Mesendoderm (in vitro differentiated cells): ENCODE measurements at regions not wholly inside any gene's neighbourhood (a gene's known extent, or its start where the extent isn't known, plus 50 kb on each side); places are given as distances from the start of the nearest gene placed in this dataset.

Source experiments
- DNase-seq: peaks from one replicate; pipeline ENCODE4 v3.0.0; 2013
- H2AK5ac ChIP-seq: 2 replicates; pipeline ENCODE4 v1.6.1; 2013; ENCODE audit warnings: low read length, inconsistent platforms
- H2BK120ac ChIP-seq: 2 replicates; pipeline ENCODE4 v1.6.1; 2013; ENCODE audit warnings: low read depth, mild to moderate bottlenecking, low read length, moderate library complexity, mixed read lengths
- H2BK15ac ChIP-seq: replicated peaks from 2 replicates; pipeline ENCODE4 v1.6.1; 2013; ENCODE audit warnings: low read depth, mild to moderate bottlenecking, moderate library complexity
- H2BK5ac ChIP-seq: 2 replicates; pipeline ENCODE4 v1.6.1; 2013; ENCODE audit warnings: low read length, inconsistent platforms
- H3K18ac ChIP-seq: 2 replicates; pipeline ENCODE4 v1.6.1; 2013; ENCODE audit warnings: mild to moderate bottlenecking, low read length, mixed read lengths
- H3K23ac ChIP-seq: one replicate; pipeline ENCODE4 v1.6.1; 2013; ENCODE audit warnings: low read length
- H3K27ac ChIP-seq: 2 replicates; pipeline ENCODE4 v1.5.1; 2013; ENCODE audit warnings: low read depth, mild to moderate bottlenecking, inconsistent platforms, low read length, moderate library complexity
- H3K27me3 ChIP-seq: 2 replicates; pipeline ENCODE4 v1.6.1; 2013; ENCODE audit warnings: low read length, control low read depth, mild to moderate bottlenecking, inconsistent platforms; ENCODE audit not compliant: insufficient read depth, poor library complexity
- H3K36me3 ChIP-seq: 2 replicates; pipeline ENCODE4 v1.6.1; 2013; ENCODE audit warnings: low read length, inconsistent platforms; ENCODE audit not compliant: control insufficient read depth, insufficient read depth
- H3K4ac ChIP-seq: one replicate; pipeline ENCODE4 v1.6.1; 2013; ENCODE audit warnings: low read depth, mild to moderate bottlenecking, low read length, moderate library complexity
- H3K4me1 ChIP-seq: 2 replicates; pipeline ENCODE4 v1.6.1; 2013; ENCODE audit warnings: low read depth, low read length, inconsistent platforms; ENCODE audit not compliant: control insufficient read depth
- H3K4me2 ChIP-seq: 2 replicates; pipeline ENCODE4 v1.6.1; 2013; ENCODE audit warnings: low read length
- H3K4me3 ChIP-seq: 2 replicates; pipeline ENCODE4 v1.5.1; 2013; ENCODE audit warnings: mild to moderate bottlenecking, low read length
- H3K56ac ChIP-seq: one replicate; pipeline ENCODE4 v1.6.1; 2013; ENCODE audit warnings: low read length
- H3K79me1 ChIP-seq: 2 replicates; pipeline ENCODE4 v1.6.1; 2013; ENCODE audit warnings: low read length, inconsistent platforms
- H3K79me2 ChIP-seq: 2 replicates; pipeline ENCODE4 v1.6.1; 2013; ENCODE audit warnings: mild to moderate bottlenecking, low read length; ENCODE audit not compliant: control insufficient read depth, insufficient read depth
- H3K9ac ChIP-seq: 2 replicates; pipeline ENCODE4 v1.6.1; 2013; ENCODE audit warnings: low read length, inconsistent platforms
- H4K5ac ChIP-seq: one replicate; pipeline ENCODE4 v1.6.1; 2013; ENCODE audit warnings: low read length
- H4K8ac ChIP-seq: one replicate; pipeline ENCODE4 v1.6.1; 2013; ENCODE audit warnings: low read depth, mild to moderate bottlenecking, control low read depth, low read length, moderate library complexity
- WGBS: extraction: QIAGEN DNeasy Blood & Tissue Kit; methylation state at CpG from one replicate; pipeline ENCODE4 v1.1.7; 2013; ENCODE audit warnings: low lambda C conversion rate, missing lambda C conversion rate; ENCODE audit not compliant: insufficient coverage; ENCODE audit errors: extremely low coverage; 5-methylcytosine and 5-hydroxymethylcytosine counted together

- H3K79me1 ChIP-seq = no peaks in the 10 kb centered on the region
- no peak overlapping the region for H3K4me2 ChIP-seq
- H4K8ac ChIP-seq = no peak overlapping the region
- H3K4me1 ChIP-seq = no peaks in the 10 kb centered on the region
- no peak overlapping the region for H2BK5ac ChIP-seq
- H3K18ac ChIP-seq = no peak overlapping the region
- H2AK5ac ChIP-seq = no peak overlapping the region
- H3K36me3 ChIP-seq = no peaks in the 10 kb centered on the region
- WGBS = no CpG with 5 or more reads among the region's 1 CpG
- H3K27ac ChIP-seq = no peak overlapping the region
- no peak overlapping the region for H4K5ac ChIP-seq
- H3K27me3 ChIP-seq = no peaks in the 10 kb centered on the region
- H3K23ac ChIP-seq = no peak overlapping the region
- H3K9ac ChIP-seq = no peak overlapping the region
- no peak overlapping the region for H3K4ac ChIP-seq
- H3K56ac ChIP-seq = no peak overlapping the region
- H2BK120ac ChIP-seq = no peak overlapping the region
- no peak for DNase-seq
- H2BK15ac ChIP-seq = no peak overlapping the region
- H3K79me2 ChIP-seq = no peaks in the 10 kb centered on the region
- H3K4me3 ChIP-seq = no peak overlapping the region
Measured at GRCh38 chr4:66805582-66805981, 739.7 kb downstream of the CENPC start.

GRCh38 chr4:66804979-66805378, 740.3 kb downstream of the CENPC start:
- Histone ChIP-seq H3K4me3 (no peak overlapping the region), H3K79me2 (no peaks in the 10 kb centered on the region), H3K23ac (no peak overlapping the region), H4K8ac (no peak overlapping the region), H2BK15ac (no peak overlapping the region), H3K36me3 (no peaks in the 10 kb centered on the region), H2AK5ac (no peak overlapping the region), H2BK5ac (no peak overlapping the region), H2BK120ac (no peak overlapping the region), H3K4me1 (no peaks in the 10 kb centered on the region), H3K18ac (no peak overlapping the region), H3K4ac (no peak overlapping the region), H3K27me3 (no peaks in the 10 kb centered on the region), H4K5ac (no peak overlapping the region), H3K9ac (no peak overlapping the region), H3K56ac (no peak overlapping the region), H3K4me2 (no peak overlapping the region), H3K79me1 (no peaks in the 10 kb centered on the region), H3K27ac (no peak overlapping the region)
- no CpG with 5 or more reads among the region's 3 CpGs for WGBS
- DNase-seq = no peak

- Histone ChIP-seq H2BK5ac (no peak overlapping the region), H3K4me2 (no peak overlapping the region), H3K36me3 (no peaks in the 10 kb centered on the region), H3K18ac (no peak overlapping the region), H3K23ac (no peak overlapping the region), H3K9ac (no peak overlapping the region), H3K79me2 (no peaks in the 10 kb centered on the region), H3K79me1 (no peaks in the 10 kb centered on the region), H2BK120ac (no peak overlapping the region), H3K4me3 (no peak overlapping the region), H4K5ac (no peak overlapping the region), H2AK5ac (no peak overlapping the region), H3K4ac (no peak overlapping the region), H3K27ac (no peak overlapping the region), H3K4me1 (no peaks in the 10 kb centered on the region), H4K8ac (no peak overlapping the region), H3K27me3 (no peaks in the 10 kb centered on the region), H2BK15ac (no peak overlapping the region), H3K56ac (no peak overlapping the region)
- DNase-seq = no peak
- WGBS = no CpG with 5 or more reads among the region's 2 CpGs
Measured at GRCh38 chr4:66797608-66798007, 747.7 kb downstream of the CENPC start.

GRCh38 chr4:66795724-66796123, 749.6 kb downstream of the CENPC start:
- Histone ChIP-seq H3K79me2 (no peaks in the 10 kb centered on the region), H2AK5ac (no peak overlapping the region), H3K4me2 (no peak overlapping the region), H4K8ac (no peak overlapping the region), H3K9ac (no peak overlapping the region), H3K23ac (no peak overlapping the region), H2BK120ac (no peak overlapping the region), H3K4me1 (no peaks in the 10 kb centered on the region), H3K27ac (no peak overlapping the region), H3K79me1 (no peaks in the 10 kb centered on the region), H4K5ac (no peak overlapping the region), H3K4me3 (no peak overlapping the region), H3K56ac (no peak overlapping the region), H3K27me3 (no peaks in the 10 kb centered on the region), H3K4ac (no peak overlapping the region), H2BK15ac (no peak overlapping the region), H3K36me3 (no peaks in the 10 kb centered on the region), H2BK5ac (no peak overlapping the region), H3K18ac (no peak overlapping the region)
- no peak for DNase-seq
- WGBS = no CpG with 5 or more reads among the region's 3 CpGs

- no peaks in the 10 kb centered on the region for H3K4me1 ChIP-seq
- no peak overlapping the region for H3K56ac ChIP-seq
- no peak overlapping the region for H4K8ac ChIP-seq
- H3K4ac ChIP-seq = no peak overlapping the region
- no peaks in the 10 kb centered on the region for H3K36me3 ChIP-seq
- H2BK15ac ChIP-seq = no peak overlapping the region
- H3K79me2 ChIP-seq = no peaks in the 10 kb centered on the region
- H3K79me1 ChIP-seq = no peaks in the 10 kb centered on the region
- no peak overlapping the region for H3K4me2 ChIP-seq
- H3K18ac ChIP-seq = no peak overlapping the region
- no peak overlapping the region for H4K5ac ChIP-seq
- no peak overlapping the region for H2BK5ac ChIP-seq
- WGBS = no CpG with 5 or more reads among the region's 3 CpGs
- no peak overlapping the region for H2AK5ac ChIP-seq
- no peak overlapping the region for H3K9ac ChIP-seq
- H2BK120ac ChIP-seq = no peak overlapping the region
- H3K27ac ChIP-seq = no peak overlapping the region
- no peak for DNase-seq
- no peak overlapping the region for H3K4me3 ChIP-seq
- H3K27me3 ChIP-seq = no peaks in the 10 kb centered on the region
- H3K23ac ChIP-seq = no peak overlapping the region
Measured at GRCh38 chr4:66794390-66795034, 750.8 kb downstream of the CENPC start.

GRCh38 chr4:66791686-66792085, 753.6 kb downstream of the CENPC start:
- no peak overlapping the region for H3K4me3 ChIP-seq
- no peak overlapping the region for H4K8ac ChIP-seq
- no peak overlapping the region for H3K56ac ChIP-seq
- no peak overlapping the region for H2AK5ac ChIP-seq
- no peak overlapping the region for H3K23ac ChIP-seq
- H3K36me3 ChIP-seq = no peaks in the 10 kb centered on the region
- H3K27ac ChIP-seq = no peak overlapping the region
- WGBS = no CpG with 5 or more reads among the region's 2 CpGs
- no peaks in the 10 kb centered on the region for H3K4me1 ChIP-seq
- no peaks in the 10 kb centered on the region for H3K79me2 ChIP-seq
- no peak overlapping the region for H3K9ac ChIP-seq
- H3K4ac ChIP-seq = no peak overlapping the region
- H3K4me2 ChIP-seq = no peak overlapping the region
- DNase-seq = no peak
- no peak overlapping the region for H4K5ac ChIP-seq
- no peaks in the 10 kb centered on the region for H3K27me3 ChIP-seq
- no peak overlapping the region for H2BK15ac ChIP-seq
- no peak overlapping the region for H3K18ac ChIP-seq
- no peak overlapping the region for H2BK5ac ChIP-seq
- no peaks in the 10 kb centered on the region for H3K79me1 ChIP-seq
- no peak overlapping the region for H2BK120ac ChIP-seq
